Neural progenitor cell (in vitro differentiated cells): ENCODE measurements at regions not wholly inside any gene's neighbourhood (a gene's known extent, or its start where the extent isn't known, plus 50 kb on each side); places are given as distances from the start of the nearest gene placed in this dataset.

Source experiments
- DNase-seq: peaks from one replicate; pipeline ENCODE4 v3.0.0-alpha.2; 2016; ENCODE audit warnings: low spot score
- H2AFZ ChIP-seq: fragments of 200-600 bp; sonication (generic); replicated peaks from 2 replicates; pipeline ENCODE4 v1.6.1; 2016; ENCODE audit warnings: antibody characterized with exemption
- H3F3A ChIP-seq: fragments of 200-600 bp; sonication (generic); 2 replicates; pipeline ENCODE4 v1.6.1; 2016; ENCODE audit warnings: antibody characterized with exemption, low read depth
- H3K27ac ChIP-seq: fragments of 200-600 bp; sonication (generic); 2 replicates; pipeline ENCODE4 v1.5.1; 2016; ENCODE audit warnings: mild to moderate bottlenecking
- H3K27me3 ChIP-seq: fragments of 200-600 bp; sonication (generic); 2 replicates; pipeline ENCODE4 v1.6.1; 2016; ENCODE audit warnings: mild to moderate bottlenecking, moderate library complexity
- H3K36me3 ChIP-seq: fragments of 200-600 bp; sonication (generic); 2 replicates; pipeline ENCODE4 v1.5.1; 2016
- H3K4me1 ChIP-seq: fragments of 200-600 bp; sonication (generic); 2 replicates; pipeline ENCODE4 v1.6.1; 2016; ENCODE audit warnings: mixed run types
- H3K4me2 ChIP-seq: fragments of 200-600 bp; sonication (generic); 2 replicates; pipeline ENCODE4 v1.6.1; 2016
- H3K4me3 ChIP-seq: fragments of 200-600 bp; sonication (generic); 2 replicates; pipeline ENCODE4 v1.5.1; 2016
- H3K79me2 ChIP-seq: fragments of 200-600 bp; sonication (generic); 2 replicates; pipeline ENCODE4 v1.6.1; 2016; ENCODE audit warnings: low read depth
- H3K9ac ChIP-seq: fragments of 200-600 bp; sonication (generic); 2 replicates; pipeline ENCODE4 v1.6.1; 2016
- H3K9me3 ChIP-seq: fragments of 200-600 bp; sonication (generic); 2 replicates; pipeline ENCODE4 v1.5.1; 2016; ENCODE audit warnings: low read depth
- H4K20me1 ChIP-seq: fragments of 200-600 bp; sonication (generic); 2 replicates; pipeline ENCODE4 v1.6.1; 2016; ENCODE audit warnings: low read depth
- H3K27ac Mint-ChIP-seq: 3 replicates; pipeline ENCODE4 v1.8.0; 2021; ENCODE audit warnings: mixed read lengths
- H3K27me3 Mint-ChIP-seq: 2 replicates; pipeline ENCODE4 v1.8.0; 2022; ENCODE audit warnings: low read depth, mild to moderate bottlenecking, inconsistent platforms, moderate library complexity, mixed read lengths; ENCODE audit not compliant: insufficient read depth
- H3K36me3 Mint-ChIP-seq: 3 replicates; pipeline ENCODE4 v1.8.0; 2021; ENCODE audit warnings: mixed read lengths
- H3K4me1 Mint-ChIP-seq: 3 replicates; pipeline ENCODE4 v1.8.0; 2021; ENCODE audit warnings: mixed read lengths
- H3K4me3 Mint-ChIP-seq: 3 replicates; pipeline ENCODE4 v1.8.0; 2021; ENCODE audit warnings: mild to moderate bottlenecking, moderate library complexity, mixed read lengths
- H3K9me3 Mint-ChIP-seq: 3 replicates; pipeline ENCODE4 v1.8.0; 2020; ENCODE audit warnings: mixed read lengths
- EZH2 ChIP-seq: fragments of 200-600 bp; sonication (generic); IDR thresholded peaks from 2 replicates; pipeline ENCODE4 v1.6.1; 2017; ENCODE audit warnings: antibody characterized with exemption, mild to moderate bottlenecking, moderate library complexity
- EZH2phosphoT487 ChIP-seq: fragments of 200-600 bp; sonication (generic); IDR thresholded peaks from 2 replicates; pipeline ENCODE4 v1.6.1; 2017; ENCODE audit warnings: antibody characterized with exemption
- TF ChIP-seq, protein P1 (sequence below): fragments of 200-600 bp; sonication (generic); IDR thresholded peaks from 2 replicates; pipeline ENCODE4 v1.5.1; 2017; ENCODE audit warnings: antibody characterized with exemption, mild to moderate bottlenecking

DNA sequence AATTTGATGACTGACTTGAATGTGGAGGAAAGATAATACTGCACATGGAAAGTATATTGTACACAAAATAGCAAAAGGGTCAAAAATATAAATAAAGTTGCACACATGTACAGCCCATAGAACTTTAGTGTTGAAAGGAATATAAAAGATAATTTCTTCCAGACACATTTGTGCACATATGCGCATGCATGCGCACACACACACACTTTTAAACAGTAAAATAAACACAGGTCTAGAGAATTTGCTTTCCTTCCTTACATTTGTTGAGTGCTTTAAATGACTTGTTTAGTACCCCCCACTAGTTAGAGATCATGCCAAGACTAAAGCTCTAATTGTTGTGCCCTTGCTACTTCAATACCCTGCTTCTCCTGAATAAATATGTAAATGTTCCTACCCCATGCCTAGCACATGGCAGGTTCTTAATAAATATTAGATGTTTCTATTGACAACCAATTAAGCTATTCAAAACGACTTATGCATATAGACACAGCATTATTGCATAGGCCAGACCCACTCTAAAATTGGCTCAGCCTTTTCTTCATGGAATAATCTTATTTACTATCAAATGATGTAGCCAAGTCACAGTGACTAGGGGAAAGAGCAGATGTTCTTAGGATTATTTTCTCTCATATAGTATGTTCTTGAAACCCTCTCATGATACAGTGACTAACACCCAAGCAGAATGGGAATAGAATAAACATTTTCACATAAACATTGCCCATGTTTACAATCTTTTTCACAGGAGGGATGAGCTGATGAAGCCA is 165.5 kb upstream of the ACVR2A start:
- Mint-ChIP-seq H3K4me1 (peaks cover 20% of the 10 kb centered on the region), H3K9me3 (peaks cover 2% of the 10 kb centered on the region), H3K27ac (no peak overlapping the region), H3K36me3 (no peaks in the 10 kb centered on the region), H3K27me3 (peaks cover 5% of the 10 kb centered on the region), H3K4me3 (no peak overlapping the region)
- Histone ChIP-seq H3F3A (peaks cover 11% of the 10 kb centered on the region), H2AFZ (no peak overlapping the region), H3K9ac (no peak overlapping the region), H3K27ac (no peak overlapping the region), H3K79me2 (no peaks in the 10 kb centered on the region), H3K9me3 (no peaks in the 10 kb centered on the region), H3K4me2 (no peak overlapping the region), H3K4me1 (peaks cover 29% of the 10 kb centered on the region), H4K20me1 (no peaks in the 10 kb centered on the region), H3K4me3 (no peak overlapping the region), H3K27me3 (no peaks in the 10 kb centered on the region), H3K36me3 (no peaks in the 10 kb centered on the region)
- no peak for DNase-seq
- TF ChIP-seq EZH2phosphoT487 (no peak), EZH2 (no peak)
- TF ChIP-seq, protein P1, sequence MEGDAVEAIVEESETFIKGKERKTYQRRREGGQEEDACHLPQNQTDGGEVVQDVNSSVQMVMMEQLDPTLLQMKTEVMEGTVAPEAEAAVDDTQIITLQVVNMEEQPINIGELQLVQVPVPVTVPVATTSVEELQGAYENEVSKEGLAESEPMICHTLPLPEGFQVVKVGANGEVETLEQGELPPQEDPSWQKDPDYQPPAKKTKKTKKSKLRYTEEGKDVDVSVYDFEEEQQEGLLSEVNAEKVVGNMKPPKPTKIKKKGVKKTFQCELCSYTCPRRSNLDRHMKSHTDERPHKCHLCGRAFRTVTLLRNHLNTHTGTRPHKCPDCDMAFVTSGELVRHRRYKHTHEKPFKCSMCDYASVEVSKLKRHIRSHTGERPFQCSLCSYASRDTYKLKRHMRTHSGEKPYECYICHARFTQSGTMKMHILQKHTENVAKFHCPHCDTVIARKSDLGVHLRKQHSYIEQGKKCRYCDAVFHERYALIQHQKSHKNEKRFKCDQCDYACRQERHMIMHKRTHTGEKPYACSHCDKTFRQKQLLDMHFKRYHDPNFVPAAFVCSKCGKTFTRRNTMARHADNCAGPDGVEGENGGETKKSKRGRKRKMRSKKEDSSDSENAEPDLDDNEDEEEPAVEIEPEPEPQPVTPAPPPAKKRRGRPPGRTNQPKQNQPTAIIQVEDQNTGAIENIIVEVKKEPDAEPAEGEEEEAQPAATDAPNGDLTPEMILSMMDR, result no peak

DNA sequence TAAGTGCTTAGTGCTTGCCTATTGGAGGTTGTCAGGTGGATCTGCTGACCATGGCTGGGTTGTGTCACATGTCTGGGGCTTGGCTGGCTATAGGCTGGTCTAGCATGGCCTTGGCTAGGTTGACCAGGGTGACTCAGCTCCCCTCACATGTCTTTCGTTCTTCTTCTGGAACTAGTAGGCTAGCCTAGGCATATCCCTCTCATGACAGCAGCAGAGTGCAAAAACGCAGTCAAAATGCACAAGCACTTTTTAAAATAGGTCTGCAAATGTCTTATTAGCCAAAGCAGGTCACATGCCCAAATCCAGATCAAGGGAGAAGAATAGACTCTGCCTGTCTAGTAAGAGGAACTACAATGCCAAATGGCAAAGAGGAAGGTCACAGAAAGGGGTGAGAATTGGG is 179.7 kb upstream of the ACVR2A start:
- Histone ChIP-seq H3K9me3 (no peaks in the 10 kb centered on the region), H2AFZ (no peak overlapping the region), H3K79me2 (no peaks in the 10 kb centered on the region), H3K4me2 (no peak overlapping the region), H3F3A (no peaks in the 10 kb centered on the region), H3K4me3 (no peak overlapping the region), H3K27me3 (no peaks in the 10 kb centered on the region), H3K36me3 (no peaks in the 10 kb centered on the region), H4K20me1 (no peaks in the 10 kb centered on the region), H3K9ac (no peak overlapping the region), H3K4me1 (no peaks in the 10 kb centered on the region), H3K27ac (no peak overlapping the region)
- no peaks in the 10 kb centered on the region for H3K36me3 Mint-ChIP-seq
- peaks cover 2% of the 10 kb centered on the region for H3K4me1 Mint-ChIP-seq
- H3K27me3 Mint-ChIP-seq, result no peaks in the 10 kb centered on the region
- no peak overlapping the region for H3K4me3 Mint-ChIP-seq
- no peak overlapping the region for H3K27ac Mint-ChIP-seq
- H3K9me3 Mint-ChIP-seq, result no peaks in the 10 kb centered on the region
- no peak for DNase-seq
- TF ChIP-seq EZH2phosphoT487 (no peak), EZH2 (no peak)
- TF ChIP-seq, protein P1, result no peak

DNA sequence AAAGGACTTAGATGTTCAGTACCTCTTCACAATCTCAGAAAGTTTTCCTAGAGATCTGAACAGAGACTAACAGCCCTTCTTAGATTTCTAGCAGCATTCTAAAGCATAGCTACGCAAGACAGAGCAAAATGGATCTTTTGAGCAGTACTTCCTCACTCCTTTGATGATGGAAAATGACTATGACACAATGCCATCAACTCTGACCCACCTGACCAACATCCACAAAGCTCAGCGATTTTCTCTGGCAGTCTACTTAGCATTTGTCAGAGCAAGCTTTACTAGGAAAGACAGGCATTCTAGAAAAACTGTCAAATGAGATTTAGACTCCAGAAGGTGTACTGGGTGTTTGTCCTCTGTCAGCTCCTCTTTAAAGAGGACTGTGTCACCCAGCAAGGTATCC is 180.9 kb upstream of the ACVR2A start:
- no peak overlapping the region for H3K4me2 ChIP-seq
- DNase-seq, result no peak
- H4K20me1 ChIP-seq, result no peaks in the 10 kb centered on the region
- Mint-ChIP-seq H3K9me3 (peaks cover under 1% of the 10 kb centered on the region), H3K36me3 (no peaks in the 10 kb centered on the region), H3K4me3 (no peak overlapping the region), H3K4me1 (peaks cover 2% of the 10 kb centered on the region), H3K27ac (no peak overlapping the region), H3K27me3 (no peaks in the 10 kb centered on the region)
- H2AFZ ChIP-seq, result no peak overlapping the region
- H3K36me3 ChIP-seq, result no peaks in the 10 kb centered on the region
- no peaks in the 10 kb centered on the region for H3K4me1 ChIP-seq
- no peaks in the 10 kb centered on the region for H3F3A ChIP-seq
- H3K27me3 ChIP-seq, result no peaks in the 10 kb centered on the region
- H3K79me2 ChIP-seq, result no peaks in the 10 kb centered on the region
- no peak overlapping the region for H3K4me3 ChIP-seq
- TF ChIP-seq EZH2 (no peak), EZH2phosphoT487 (no peak)
- TF ChIP-seq, protein P1, result no peak
- H3K9ac ChIP-seq, result no peak overlapping the region
- no peak overlapping the region for H3K27ac ChIP-seq
- H3K9me3 ChIP-seq, result no peaks in the 10 kb centered on the region
